GM19328 (cell line): ENCODE measurements at regions not wholly inside any gene's neighbourhood (a gene's known extent, or its start where the extent isn't known, plus 50 kb on each side); places are given as distances from the start of the nearest gene placed in this dataset.

Experiments used
- ATAC-seq: cut with Tn5 transposase; IDR thresholded peaks from one replicate; pipeline ENCODE4 v1.9.1; 2021; ENCODE audit warnings: mild to moderate bottlenecking, moderate library complexity; ENCODE audit not compliant: unreplicated experiment

- ATAC-seq, result no peak
These were observed 315.9 kb upstream of the TGFBR2 start for GRCh38 chr3:30290479-30290878.

DNA sequence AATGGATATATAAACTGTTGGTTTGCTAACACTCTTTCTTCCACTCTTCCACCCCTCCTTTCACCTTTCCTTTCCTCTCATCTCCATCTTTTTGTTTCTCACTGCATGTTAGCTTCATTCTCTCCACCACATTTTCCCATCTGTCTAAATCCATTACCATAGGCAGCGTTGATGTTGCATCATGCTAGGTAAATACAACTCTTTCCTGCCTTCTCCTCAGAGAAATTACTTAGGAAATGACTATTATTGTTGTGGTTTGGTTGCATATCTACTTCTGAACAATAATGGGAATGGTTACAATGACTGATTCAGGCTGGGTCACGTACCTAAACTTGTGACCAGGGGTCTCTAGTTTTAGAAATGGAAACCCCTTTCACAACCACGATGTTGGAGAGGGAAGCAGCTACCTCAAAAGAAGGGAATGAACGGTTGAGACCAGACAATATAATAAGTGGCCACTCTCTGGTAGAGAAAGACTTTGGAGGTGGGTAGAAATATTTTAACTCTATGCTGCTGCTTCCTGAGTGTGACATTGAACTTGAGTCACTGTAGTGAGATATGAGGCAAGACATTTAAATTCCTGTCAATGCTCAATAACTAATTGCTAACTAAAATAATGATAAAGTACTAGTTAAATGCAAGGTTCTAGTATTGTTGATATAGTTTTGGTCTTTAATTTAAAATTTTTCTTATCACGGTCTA lies 314.1 kb upstream of the TGFBR2 start:
- ATAC-seq, result no peak

GRCh38 chr3:30293621-30294240 lies 312.7 kb upstream of the TGFBR2 start:
- no peak for ATAC-seq

GRCh38 chr3:30294241-30294667 lies 312.1 kb upstream of the TGFBR2 start:
- no peak for ATAC-seq

GRCh38 chr3:30297112-30297511 lies 309.3 kb upstream of the TGFBR2 start:
- ATAC-seq, result no peak

DNA sequence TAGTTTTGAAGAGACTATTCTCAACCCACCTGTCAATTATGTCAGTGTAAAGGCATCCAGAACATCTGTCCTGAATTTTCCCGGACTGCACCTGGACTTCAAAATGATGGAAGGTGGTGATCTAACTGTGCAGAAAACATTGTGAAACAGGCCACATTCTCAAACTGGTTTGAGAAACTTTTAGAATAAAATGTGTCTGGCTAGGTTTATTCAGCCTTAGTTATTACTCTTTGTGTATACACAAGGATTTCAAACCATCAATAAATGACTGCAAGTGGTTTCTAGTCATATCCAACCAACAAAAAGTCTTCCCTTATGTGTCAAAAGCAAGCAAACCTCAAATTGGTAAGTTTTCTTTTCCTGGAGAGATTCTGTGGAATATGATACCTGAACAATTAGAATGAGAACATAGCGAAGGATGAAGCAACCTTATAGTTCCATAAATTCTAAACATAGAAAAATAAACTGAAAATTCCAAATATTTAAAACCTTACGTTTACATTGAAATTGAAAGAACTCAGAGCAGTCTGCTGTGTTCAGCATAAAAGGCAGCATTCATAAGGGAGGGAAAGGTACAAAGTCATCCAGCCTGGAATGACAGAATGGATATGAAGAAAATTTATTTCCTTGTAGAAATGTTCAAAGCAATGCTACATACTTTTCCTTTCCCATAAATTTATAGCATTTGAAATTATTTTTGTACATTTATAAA lies 306.6 kb upstream of the TGFBR2 start:
- ATAC-seq, result no peak

- no peak for ATAC-seq
These were observed 305.6 kb upstream of the TGFBR2 start for GRCh38 chr3:30300809-30301208.

DNA sequence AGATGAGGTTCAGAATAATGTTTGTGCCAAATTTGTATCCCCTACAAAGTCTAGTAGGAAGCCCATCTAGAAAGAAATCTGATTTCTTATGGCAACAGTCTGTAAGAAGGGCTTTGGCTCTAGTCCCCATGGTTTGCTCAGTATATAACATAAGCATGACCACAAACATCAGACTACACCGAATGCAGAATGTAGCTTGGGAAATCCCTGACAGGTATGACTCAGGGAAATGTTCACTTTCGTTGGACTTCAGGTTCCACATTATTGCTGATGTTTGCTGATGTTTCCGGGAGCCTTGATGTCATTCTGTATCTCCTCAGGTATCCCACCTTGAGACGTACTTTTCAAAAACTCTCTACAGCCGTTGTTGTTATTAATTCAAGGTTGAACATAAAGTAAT lies 304.4 kb upstream of the TGFBR2 start:
- no peak for ATAC-seq

DNA sequence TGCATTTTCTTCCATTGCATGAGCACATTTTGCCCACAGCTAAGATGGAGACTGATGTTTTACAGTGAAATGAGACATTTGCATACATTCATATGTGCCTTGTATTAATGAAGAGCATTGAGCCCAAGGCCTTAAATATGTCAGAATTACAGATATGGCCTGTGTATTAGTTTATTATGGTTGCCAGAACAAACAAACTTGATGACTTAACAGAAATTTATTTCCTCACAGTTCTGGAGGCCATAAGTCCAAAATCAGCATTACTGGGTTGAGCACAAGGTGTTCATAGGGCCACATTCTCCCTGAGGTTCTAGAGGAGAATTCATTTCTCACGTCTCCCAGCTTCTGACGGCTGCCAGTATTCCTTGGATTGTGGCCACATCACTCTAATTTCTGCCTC lies 302.6 kb upstream of the TGFBR2 start:
- ATAC-seq, result no peak

DNA sequence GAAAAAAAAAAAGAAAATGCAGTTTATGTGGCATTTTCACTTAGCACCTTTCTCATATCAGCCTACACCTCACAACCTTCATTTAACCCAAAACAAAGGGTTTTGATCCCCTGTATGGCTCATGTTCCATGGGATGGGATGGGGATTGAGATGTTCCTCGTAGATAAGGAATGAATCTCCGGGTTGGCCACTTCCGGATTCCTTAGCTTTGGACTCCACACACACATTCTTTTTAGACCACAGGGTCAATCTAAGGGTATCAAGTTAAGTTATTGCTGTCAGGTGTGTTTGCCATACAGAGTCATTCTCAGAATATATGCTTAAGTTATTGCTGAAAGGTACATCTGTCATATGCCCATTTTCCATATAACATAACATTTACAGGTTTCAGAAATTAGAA lies 301.4 kb upstream of the TGFBR2 start:
- no peak for ATAC-seq

DNA sequence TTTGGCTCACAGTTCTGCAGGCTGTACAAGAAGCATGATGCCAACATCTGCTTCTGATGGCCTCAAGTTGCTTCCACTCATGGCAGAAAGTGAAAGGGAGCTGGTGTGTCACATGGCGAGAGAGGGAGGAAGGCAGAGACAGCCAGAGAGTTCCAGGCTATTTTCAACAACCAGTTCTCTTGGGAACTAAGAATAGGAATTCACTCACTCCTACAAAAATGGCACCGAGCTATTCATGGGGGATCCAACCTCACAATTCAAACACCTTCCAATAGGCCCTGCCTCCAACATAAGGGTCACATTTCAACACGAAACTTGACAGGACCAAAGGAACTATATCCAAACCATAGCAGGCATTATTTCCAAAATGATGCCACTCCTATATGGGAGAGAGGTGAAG lies 299.5 kb upstream of the TGFBR2 start:
- ATAC-seq, result no peak

DNA sequence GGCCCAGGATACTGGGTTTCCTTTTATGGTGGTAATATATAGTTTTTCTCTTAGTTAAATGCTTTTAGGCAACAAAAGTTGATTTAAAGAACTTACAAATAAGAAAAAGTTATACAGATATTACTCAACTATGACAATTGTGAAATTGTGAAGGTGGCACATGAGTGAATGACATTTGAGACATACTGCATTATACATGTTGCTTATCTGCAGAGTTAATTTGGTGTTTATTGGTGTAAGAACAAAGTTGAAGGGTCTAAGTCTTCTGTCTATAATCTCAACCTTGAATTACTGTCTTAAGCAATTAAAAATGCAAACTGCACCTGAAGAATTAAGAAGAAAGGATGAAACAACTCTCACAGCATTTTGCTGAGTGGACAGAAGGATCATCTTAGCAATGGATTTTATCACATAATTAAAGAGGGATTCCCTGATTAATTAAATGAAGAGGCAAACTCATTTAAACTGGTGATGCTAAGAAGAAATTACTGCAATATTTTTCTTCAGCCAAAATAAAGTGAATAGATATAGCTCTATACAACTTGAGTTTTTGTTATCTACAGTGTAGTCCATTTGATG lies 298.9 kb upstream of the TGFBR2 start:
- no peak for ATAC-seq

DNA sequence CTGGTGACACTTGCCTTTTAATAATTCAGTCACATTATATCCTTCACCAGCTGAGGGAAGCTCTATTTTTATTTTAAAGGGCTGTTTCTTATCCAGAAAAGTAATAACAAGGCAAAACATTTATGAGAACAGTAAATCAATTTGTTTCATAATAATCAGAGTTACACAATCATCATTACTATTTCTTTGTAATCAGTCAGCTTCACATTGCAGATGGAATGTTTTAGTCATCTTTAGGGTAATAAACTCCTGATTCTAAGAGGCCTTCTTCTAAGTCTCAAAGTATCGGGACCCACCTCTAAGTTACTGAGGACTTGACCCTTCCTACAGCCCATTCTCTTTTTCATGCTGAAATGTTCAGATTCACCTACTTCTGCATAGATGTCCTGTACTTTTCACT lies 298.3 kb upstream of the TGFBR2 start:
- ATAC-seq, result no peak

DNA sequence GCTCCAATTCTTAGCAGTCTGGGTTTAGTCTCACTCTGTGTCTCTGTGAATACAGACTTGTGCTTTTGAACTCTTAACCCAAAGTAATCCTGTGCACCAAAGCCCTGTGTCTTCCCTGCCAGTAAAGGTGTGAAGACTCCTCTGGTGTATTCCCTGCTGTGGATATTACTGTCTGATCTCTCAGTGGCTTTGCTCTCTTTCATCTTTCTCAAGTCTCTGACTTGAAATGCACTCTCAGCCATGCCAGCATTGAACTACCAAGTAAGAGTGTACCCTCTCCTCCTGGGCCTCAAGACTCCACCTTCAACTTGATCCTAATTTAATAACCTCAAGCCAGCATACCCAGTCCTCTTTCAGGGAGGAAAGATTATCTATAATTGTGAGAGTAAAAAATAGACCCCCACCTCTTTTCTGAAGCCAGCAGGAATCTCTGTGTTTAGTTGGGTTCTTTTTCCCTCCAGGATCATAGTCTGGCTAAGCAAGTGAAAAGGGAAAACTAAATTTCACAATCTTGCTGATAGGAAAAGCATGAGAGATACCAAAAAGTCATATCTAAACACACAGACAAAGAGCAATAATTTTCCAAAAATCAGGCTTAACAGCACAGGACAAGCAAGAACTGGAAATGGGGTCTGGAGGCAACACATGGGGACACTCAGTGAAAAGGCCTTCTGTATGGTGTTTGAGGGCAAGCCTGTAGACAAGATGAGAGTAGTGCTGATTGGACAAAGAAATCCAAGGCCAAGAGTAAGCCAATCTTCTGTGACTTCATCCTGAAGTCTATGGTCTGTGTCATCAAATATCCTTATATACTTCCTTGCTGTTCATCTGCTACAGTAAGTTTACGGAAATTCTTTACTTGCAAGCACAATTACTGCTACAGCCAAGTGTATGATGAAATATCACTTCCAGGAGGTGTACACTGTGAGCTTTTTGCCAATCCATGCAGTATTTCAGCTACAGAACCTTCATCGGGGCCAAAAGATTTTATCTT lies 296.1 kb upstream of the TGFBR2 start:
- ATAC-seq, result no peak

- no peak for ATAC-seq
These were observed 294.6 kb upstream of the TGFBR2 start for GRCh38 chr3:30311781-30312180.

DNA sequence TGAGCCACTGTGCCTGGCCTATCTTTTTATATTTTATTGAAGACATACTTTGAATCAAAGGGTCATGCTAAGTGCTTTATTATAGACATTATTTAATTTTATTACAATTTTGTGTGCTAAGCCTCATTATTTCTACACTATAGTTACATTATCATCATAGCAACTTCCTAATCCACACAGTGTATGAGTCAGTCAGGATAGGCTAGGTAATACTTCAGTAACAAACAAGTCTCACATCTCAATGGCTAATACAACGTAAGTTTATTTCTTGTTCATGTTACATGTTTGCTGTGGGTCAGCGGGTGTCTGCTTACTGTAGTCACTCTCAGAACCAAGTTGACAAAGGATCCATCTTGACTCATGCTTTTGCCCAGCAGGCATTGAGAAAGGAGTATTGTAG lies 292.6 kb upstream of the TGFBR2 start:
- ATAC-seq, result no peak

DNA sequence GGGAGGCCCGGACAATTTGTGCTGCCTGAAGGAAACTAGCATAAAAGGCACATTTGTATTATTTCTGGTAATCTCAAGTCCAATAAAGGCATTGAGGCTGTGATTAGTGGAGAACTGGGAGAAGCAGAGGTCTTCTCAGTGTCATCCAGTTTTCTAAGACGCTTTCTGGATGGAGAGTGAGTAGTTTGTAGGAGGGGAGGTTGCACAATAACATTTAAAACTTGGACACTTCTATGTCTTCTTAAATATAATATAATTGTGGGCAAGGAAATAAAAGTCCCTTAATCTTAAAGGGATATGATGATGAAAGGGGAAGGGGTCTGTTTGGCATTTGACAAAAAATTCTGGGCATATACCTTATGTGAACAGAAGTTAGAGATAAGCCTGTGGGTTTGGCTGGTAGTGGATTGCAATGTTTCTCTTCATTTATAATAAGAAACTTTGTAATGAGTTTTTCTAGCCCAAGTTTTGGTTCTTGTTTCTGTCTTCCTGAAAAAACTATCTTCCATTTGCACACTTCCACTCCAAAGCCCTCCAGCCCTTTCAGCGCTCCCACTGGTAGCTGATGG lies 291.6 kb upstream of the TGFBR2 start:
- no peak for ATAC-seq

DNA sequence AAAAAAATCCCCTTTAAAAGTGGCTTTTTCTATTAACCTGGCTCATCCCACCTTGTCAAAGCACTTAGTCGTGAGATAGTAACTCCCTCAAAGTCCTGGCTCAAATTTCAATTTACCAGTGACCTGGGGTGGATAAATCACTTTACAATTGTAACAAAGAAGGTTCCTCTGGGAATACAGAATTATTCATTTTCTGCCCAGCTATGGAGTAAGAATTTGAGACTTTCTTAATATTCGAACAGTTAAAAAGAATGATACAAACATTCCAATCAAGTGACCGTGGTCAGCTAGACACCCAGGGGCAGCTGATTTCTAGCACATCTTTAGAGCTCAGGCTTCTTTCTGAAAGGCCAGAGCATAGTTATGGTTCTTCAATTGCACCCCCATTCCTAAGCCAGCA lies 291.0 kb upstream of the TGFBR2 start:
- no peak for ATAC-seq

DNA sequence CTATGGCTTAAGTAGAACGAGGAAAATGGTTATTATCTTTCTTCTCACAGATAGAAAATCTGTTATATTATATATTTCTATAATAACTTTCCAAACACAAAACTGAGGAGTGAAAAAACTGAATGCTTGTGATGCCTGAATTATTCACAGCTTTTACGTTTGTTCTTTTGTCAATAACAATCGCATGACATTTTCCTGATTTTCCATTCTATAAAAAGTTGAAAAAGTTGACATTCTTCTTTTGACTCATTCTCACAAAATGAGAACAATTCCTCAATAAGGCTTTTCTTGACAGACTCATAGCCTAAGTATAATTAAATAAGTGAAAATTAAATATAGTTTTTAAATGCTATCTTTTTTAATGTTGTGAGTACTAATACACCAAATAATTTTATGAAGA lies 288.8 kb upstream of the TGFBR2 start:
- no peak for ATAC-seq

DNA sequence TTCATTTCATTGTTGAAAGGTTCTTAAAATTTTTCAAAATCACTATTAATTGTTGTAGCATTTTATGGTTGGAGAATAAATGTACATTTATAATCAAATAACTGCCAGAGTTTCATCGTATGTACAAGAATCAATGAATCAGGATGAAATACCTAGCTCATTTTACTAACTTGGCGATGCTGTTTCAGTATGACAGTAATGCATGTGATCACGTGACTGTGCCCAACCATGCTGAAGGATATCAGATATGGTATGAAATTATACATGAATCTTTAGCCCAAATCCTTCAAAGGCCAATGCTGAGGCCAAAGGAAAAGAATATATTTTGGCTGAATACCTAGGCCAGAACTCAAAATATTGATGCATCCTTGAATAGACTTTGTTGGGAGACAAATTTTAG lies 288.3 kb upstream of the TGFBR2 start:
- ATAC-seq, result no peak
